HL-60 (cell line): ENCODE measurements at regions not wholly inside any gene's neighbourhood (a gene's known extent, or its start where the extent isn't known, plus 50 kb on each side); places are given as distances from the start of the nearest gene placed in this dataset.

ENCODE experiments used
- GABPA ChIP-seq: IDR thresholded peaks from 2 replicates; pipeline ENCODE4 v1.6.1; 2012; ENCODE audit warnings: low read depth
- POLR2AphosphoS5 ChIP-seq: IDR thresholded peaks from 2 replicates; pipeline ENCODE4 v1.6.1; 2012; ENCODE audit warnings: low read depth
- SPI1 ChIP-seq: IDR thresholded peaks from 2 replicates; pipeline ENCODE4 v1.6.1; 2012; ENCODE audit warnings: low read depth, mild to moderate bottlenecking, borderline replicate concordance
- TF ChIP-seq, protein P1 (sequence below): IDR thresholded peaks from one replicate; pipeline ENCODE4 v1.5.1; 2011; ENCODE audit warnings: low read length, control low read depth, inconsistent platforms; ENCODE audit not compliant: insufficient read depth

DNA sequence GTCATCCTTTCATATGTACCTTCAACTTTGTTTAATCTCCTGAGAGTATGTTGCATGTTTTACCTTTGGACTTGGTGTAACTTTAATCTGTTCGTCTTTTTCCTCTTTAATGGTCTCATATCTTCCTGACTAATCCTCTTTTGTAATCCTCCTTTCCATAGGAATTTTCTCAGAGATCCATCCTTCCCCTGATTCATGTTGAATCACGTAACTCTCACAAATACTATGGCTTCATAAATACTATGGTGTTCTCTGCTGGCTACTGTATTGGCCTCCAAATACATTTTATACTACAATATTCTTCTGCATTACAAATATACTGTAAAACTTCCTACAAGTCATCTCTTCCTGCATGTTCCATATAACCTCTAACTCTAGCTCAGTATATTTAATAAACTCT, 317.7 kb upstream of the ADGRB3 start:
- TF ChIP-seq, protein P1, sequence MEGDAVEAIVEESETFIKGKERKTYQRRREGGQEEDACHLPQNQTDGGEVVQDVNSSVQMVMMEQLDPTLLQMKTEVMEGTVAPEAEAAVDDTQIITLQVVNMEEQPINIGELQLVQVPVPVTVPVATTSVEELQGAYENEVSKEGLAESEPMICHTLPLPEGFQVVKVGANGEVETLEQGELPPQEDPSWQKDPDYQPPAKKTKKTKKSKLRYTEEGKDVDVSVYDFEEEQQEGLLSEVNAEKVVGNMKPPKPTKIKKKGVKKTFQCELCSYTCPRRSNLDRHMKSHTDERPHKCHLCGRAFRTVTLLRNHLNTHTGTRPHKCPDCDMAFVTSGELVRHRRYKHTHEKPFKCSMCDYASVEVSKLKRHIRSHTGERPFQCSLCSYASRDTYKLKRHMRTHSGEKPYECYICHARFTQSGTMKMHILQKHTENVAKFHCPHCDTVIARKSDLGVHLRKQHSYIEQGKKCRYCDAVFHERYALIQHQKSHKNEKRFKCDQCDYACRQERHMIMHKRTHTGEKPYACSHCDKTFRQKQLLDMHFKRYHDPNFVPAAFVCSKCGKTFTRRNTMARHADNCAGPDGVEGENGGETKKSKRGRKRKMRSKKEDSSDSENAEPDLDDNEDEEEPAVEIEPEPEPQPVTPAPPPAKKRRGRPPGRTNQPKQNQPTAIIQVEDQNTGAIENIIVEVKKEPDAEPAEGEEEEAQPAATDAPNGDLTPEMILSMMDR = no peak
- TF ChIP-seq SPI1 (no peak), GABPA (no peak), POLR2AphosphoS5 (no peak)
